ENCODE measurements at regions not wholly inside any gene's neighbourhood (a gene's known extent, or its start where the extent isn't known, plus 50 kb on each side); places are given as distances from the start of the nearest gene placed in this dataset.
"Not testable (repeated sequence)": the region's sequence is repeated elsewhere in the genome, so short reads cannot be mapped to it uniquely, and the experiment has no call there.

DNA sequence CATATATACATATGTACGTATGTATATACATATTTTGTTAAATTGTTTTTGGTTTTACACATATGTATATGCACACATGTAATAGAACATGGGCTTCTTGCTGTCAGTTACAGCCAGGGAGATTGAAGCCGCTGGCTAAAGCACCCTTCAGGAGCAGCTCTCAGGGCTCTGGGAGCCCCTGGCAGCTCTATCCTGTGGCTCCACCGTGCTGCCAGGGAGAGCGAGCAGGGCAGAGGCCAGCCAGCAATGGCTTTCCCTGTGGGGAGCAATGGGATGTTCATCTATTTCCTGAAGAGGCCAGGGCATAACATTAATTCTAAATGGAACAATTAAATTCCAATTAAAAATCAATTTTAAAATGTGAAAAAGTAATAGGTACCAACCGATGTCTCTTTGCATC, 102.9 kb downstream of the PSMG1 start:
- DNase-seq: no peak

DNA sequence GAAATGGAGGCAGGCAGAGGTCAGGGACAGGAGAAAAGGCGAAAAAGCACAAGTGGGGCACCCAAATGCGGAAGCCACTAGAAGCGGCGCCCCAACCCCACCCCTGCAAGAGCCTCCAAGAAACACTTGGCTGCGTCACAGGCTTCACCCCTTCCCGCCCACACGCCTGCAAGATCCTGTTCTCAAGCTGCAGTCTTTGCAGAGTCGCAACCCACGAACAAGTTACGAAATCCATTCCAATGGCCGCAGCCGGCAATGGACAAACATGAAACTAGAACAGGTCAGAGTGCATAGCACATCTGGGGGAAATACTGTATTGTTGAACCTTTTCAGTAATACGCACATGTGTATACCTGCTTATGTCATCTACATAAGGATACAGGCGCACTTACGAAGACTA, 103.6 kb downstream of the PSMG1 start:
- no peak for DNase-seq

DNA sequence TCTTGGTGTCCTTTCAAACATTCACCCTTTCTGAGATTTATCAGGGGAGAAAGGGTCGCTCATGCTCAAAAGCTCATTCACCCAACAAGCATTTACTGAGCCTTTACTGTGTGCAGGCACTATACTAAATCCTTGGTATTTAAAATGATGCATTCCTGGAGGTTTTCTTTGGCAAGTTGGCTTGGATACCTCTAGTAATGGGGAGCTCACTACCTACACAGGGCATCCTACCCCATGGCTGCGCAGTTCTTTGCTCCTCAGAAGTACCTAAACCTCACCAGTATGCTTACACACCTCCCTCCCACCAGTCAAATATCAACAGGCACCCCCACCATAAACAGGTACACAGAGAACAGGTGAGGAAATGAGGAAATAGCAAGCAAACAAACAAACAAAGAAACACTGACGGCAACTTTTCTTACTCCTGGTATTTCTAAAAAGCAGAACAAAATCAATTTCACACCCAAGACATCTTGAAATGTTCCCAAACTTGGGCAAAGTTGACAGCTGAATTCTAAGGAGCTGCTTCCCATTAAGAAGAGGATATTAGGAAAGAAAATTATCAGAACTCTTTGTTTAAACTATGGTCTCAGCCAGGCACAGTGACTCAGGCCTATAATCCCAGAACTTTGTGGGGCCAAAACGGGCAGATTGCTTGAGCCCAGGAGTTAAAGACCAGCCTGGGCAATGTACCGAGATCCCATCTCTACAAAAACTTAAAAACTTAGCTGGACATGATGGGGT, 104.8 kb downstream of the PSMG1 start:
- DNase-seq: no peak

DNA sequence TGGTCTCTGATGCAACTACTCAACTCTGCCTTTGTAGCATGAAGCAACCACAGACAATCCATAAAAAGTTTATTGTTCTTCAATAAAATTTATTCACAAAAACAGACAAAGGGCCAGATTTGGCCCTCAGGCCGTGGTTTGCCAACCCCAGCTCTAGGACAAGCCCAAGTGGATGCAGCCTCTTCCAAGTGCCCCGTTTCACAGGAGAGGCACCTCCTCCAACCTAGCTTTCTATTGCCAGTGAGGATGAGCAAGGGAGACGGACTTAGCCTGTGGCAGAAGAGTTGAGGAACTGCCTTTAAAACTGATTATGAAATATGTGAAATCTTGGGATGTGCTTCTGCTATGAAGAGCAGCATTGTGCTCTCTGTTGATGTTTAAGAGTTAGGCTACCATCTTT, 105.4 kb downstream of the PSMG1 start:
- no peak for DNase-seq

DNA sequence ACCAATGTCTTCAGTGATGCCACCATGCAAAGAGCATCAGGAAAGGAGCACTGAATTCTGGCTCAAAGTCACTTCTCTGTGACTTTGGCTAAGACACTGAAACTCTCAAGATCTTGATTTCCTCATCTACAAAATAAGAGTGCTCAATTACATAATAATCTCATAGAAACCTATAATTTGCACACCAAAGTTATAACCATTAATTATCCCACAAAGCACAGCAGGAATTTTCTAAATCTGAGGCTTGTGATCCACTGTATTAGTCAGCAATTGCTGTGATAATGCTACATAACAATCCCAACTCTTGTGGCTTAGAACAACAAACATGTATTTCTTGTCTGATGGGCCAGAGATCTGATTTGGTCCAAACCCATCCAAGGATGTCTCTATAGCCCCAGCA, 108.7 kb downstream of the PSMG1 start:
- DNase-seq: no peak

DNA sequence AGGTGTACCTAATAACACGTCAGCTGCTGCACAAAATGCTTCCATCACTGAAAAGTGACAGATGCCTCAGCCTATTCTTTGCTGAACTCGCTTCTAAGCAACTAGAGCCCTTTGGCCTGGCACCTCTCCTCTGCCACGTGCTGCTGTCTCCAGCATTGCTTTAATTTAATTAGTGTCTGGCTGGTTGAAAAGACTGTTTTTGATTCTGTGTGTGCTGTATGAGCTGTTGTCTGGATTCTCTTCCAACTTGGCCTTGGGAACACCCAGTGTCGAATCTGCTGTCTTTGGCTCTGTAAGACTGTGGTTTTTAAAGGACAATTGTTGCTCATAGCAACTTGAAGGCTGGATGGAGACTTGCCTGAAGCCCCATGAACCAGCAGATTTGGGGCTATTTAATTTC, 109.5 kb downstream of the PSMG1 start:
- no peak for DNase-seq

DNA sequence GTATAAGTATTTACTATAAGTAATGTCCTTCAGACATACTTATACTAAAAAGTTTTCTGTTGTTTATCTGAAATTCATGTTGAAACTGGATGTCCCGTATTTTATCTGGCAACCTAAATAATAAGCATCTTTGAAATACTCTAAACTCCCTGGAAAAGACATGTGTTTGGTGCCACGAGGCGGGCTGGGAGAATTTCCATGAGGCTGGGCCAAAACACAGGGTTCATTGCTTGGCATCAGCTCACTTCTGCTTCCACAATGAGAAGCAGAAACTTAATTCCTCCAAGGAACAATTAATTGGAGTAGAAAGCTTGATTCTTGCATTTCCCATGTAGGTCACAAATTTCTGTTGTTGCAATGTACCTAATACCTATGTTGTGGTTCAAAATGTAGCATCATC, 110.2 kb downstream of the PSMG1 start:
- no peak for DNase-seq

DNA sequence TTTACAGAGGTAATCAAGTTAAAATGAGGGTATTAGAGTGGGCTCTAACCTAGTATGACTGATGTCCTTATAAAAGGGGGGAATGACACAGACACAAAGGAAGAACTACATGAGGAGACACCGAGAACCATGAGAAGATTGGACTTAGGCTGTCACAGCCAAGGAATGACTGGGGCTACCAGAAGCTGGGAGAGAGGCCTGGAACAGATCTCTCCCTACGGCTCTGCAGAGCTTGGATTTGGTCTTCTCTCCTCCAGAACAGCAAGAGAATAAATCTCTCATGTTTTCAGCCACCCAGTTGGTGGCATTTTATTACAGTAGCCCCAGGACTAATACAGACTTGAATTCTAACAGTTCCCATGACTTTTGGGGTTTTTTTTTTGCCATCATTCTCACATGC, 110.8 kb downstream of the PSMG1 start:
- no peak for DNase-seq

DNA sequence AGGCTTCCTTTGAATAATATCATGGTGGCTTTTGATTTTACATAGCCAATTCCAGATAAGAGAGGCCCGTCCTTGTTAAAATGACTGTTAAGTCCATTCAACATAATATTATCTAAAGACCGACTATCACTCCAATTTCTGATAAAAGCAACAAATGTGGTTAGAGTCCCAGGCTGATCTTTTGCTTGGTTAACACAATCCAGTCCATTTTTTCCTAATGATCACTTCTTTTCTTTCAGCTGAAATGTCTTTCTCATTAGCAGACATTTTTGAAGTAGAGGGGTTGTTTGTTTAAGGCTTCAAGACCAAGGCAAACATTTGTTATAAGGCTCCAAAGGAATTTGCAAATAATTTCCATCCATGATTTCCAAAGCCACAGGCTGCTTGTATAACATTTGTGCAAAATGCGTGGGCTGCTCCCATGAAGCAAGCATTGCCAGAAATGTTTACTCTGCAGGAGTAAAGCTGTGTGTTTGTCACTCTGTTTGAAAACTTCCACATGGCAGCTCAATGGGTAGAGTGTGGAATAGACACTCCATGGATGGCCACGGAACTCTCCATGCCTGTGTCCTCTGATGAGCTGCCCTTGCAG, 111.5 kb downstream of the PSMG1 start:
- DNase-seq: no peak

DNA sequence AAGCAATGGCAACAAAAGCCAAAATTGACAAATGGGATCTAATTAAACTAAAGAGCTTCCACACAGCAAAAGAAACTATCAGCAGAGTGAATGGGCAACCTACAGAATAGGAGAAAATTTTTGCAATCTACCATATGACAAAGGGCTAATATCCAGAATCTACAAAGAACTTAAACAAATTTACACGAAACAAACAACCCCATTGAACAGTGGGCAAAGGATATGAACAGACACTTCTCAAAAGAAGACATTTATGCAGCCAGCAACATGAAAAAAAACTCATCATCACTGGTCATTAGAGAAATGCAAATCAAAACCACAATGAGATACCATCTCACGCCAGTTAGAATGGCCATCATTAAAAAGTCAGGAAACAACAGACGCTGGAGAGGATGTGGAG, 113.4 kb downstream of the PSMG1 start:
- DNase-seq: not testable (repeated sequence)

DNA sequence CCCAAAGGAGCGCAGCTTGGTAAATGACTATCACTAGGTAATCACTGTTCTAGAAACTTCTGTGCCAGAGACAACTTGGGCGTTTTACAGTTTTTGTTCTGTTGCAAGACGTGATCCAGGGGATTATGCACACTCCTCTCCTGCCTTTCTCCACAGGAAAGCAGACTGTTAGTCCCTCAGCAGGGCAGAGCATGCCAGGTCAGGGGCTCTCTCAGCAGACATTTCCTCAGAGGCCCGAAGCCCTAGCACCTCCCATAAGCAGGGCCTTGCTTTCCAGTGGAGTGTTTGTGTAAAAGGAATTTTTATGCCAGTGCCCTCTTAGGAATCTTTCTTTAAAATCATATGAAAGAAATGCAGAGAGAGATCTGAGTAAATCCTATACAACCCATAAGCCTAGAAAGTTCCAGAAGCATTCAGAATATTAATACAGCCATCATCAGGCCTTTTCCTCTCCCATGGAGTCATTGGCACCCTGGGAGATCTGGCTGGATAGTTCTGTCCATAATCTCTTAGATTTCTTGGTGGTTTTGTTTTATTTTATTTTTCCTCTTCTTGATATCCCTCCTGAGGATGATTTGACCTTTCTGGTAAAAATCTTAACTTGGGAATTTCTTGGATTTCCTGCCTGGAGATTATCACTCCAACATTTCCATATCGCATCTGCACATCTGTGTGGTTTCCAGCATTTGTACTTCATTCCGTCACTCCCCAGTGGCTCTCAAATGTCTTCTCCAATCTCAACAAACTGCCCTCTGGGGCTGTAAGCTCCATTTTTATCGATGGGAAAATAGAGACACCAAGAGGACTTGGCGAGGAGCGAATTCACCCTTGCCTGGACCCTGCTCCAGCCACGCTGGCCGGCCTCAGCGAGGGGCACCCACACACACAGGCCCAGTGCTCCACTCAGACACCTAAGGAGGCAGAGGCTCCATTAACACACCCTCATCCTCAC, 116.1 kb downstream of the PSMG1 start:
- no peak for DNase-seq

DNA sequence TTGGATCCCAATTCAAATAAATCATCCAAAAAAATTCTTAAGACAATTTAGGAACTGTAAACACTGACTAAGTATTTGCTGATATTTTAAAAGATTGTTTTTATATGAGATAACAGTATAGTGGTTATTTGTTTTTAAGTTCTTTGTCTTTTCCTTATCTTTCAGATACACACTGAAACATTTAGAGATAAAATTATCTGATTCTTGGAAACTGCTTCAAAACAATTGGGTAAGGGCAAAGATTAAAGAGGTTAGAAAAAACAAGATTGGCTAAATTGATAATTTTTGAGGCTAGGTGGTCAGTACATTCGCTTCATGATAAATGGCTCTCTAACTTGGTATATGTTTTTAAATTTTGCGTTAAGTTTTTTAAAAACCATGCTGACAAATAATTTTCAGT, 117.3 kb downstream of the PSMG1 start:
- no peak for DNase-seq

DNA sequence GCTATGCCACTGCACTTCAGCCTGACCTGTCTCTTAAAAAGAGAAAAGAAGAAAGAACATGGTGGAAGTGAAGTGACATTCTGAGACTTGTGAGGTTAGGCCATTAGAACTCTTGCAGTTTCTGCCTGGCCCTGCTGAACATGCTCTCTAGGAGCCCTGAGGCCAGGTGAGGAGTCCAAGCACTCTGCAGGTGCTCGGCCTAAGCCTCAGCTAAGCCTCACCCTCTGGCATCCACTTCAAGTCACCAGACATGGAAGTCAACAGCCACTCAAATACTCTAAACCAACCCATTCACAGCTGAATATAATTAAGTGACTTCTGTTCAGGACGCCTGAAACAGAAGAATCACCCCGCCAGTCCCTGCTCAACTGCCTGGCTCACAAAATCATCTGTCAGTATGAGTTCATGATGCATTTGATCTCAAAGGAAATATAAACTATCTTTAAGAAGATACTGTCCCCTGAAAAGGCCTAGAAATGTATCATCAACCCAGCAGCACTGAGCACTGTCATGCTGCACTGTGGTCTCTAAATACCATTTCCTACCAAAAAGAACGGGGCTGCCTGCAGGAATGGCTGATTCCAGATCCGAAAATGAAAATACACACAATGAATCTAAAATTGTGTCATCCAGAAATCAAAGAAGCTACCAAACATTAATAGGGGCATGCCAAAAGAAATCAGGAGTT, 118.8 kb downstream of the PSMG1 start:
- no peak for DNase-seq

DNA sequence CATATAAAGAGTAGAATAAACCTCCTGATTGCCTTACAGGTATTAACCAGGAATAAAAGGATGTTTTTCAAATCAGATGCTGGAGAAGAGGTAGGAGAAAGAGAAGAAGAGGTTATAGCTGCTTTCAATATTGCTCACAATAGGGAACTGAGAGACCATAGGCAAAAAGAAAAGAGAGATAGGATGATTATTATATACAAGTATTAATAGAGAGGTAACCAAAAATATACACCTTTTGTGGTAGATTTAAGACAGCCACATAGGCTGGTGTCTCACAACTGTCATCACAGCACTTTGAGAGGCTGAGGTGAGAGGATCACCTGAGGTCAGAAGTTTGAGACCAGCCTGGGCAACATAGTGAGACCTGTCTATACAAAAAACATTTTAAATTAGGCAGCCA, 119.7 kb downstream of the PSMG1 start:
- no peak for DNase-seq

DNA sequence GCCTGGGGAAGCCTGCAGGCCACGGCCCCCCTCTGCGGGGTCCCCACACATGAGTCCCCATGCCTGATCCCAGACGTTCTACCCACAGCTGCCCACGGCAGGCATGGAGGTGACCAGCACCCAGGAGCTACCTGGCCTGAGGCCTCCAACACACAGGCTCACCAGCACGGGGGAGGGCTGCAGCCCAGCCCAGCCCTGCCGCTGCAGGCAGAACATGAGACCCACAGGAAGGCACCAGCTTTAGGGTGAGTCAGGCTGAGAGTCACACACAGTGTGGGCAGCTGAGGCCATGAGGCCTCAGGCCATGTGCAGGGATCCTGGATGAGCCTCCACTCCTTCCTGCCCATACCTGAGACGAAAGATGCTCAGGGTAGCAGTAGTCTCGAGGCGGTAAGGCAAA, 121.1 kb downstream of the PSMG1 start:
- DNase-seq: no peak

DNA sequence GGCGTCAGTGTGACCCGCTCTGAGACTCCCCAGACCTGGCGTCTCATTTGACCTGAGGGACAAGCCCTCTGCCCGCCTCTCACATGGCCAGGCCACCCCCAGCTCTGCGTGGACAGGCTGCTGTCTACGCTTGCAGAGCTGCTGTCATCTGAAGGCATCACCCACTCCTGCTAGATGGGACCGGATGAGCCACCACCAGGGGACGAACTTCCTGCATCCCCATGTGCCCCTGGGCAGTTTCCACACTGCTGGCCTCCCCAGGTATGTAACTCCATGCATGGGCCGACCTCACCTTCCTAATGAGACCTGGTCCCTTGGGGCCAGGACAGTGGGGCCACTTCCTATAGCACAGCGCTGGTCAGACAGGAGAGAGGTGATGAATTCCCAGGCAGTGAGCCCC, 121.5 kb downstream of the PSMG1 start:
- no peak for DNase-seq

DNA sequence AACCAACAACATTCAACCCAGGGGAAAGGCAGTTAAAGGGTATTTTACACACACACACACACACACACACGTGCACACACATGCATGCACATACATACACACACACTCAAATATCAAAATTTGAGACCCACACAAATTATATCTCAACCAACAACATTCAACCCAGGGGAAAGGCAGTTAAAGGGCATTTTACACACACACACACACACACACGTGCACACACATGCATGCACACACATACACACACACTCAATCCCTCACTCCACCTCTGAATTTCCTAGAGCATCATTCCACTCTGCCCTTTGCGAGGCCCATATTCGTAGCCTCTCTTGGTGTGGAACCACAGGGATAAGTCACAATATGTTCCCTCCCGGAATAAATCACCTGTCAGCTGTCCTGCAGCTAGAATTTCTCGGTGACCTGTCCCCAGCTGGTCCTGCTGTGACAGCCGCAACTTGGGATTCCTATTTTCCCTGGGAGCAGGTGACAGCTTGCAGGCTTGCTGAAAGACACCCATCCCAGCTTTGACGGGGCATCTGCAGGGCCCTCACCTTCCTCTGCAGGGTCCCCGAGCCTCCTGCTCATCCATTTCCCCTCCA, 122.7 kb downstream of the PSMG1 start:
- no peak for DNase-seq

DNA sequence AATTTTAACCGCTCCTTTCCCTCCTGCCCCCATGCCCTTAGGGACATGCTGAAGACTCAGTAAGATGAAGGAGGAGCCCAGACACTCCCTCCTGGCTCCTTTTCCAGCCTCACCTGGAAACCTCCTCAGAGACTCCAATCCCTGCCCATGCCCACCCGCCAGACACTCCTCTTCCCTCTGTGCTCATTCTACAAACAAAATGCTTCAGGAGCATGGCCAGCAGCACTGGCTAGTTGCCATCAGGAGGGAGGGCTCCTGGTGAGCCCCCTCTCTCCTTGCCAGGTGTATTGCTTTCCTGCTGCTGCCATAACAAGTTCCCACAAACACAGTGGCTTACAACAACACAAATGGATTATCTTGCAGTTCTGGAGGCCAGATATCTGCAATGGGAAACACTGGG, 126.1 kb downstream of the PSMG1 start:
- DNase-seq: no peak

DNA sequence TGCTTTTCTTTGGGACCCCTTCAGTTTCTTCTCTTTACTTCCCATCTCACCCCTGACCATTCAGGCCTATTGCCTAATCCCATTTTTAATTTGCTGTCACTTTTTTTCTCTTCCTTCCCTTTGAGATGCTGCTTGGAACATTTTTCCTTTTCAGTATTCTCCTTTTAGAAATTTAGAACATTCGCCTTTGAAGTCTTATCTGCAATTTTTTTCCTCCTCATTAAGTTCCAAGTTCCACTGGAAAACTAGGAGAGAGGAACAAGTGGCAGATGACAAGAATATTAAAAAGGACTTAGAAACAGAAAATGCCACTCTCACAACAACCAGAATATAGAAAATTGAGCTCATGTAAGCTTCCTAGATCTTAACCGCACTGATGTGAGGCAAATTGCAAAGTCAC, 126.6 kb downstream of the PSMG1 start:
- DNase-seq: no peak

DNA sequence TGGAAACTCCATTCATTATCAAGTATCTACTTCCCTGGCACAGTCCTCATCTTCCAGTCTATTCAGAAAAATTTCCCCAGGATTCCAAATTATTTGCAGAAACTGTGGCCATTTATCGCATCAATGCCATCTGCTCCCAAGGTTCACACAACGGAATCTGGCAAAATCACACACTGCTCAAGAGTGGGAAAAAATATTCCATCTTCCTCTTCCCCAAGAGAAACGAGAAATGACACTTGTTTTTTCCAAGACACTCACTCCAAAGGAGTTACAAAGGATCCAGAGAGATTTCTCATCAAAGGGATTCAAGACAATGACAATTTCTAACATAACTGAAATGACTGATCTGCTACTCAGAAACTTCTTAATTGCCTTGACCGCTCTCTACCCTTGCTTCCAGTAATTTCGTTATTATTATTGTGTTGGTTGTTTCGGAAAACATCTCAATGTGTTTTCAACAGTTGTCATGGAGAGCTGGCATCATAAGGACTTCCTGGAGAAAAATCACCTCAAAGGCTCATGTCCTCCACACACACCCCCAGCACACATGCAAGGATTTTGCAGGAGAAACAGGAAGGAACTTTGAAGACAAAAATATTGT, 128.0 kb downstream of the PSMG1 start:
- DNase-seq: no peak

DNA sequence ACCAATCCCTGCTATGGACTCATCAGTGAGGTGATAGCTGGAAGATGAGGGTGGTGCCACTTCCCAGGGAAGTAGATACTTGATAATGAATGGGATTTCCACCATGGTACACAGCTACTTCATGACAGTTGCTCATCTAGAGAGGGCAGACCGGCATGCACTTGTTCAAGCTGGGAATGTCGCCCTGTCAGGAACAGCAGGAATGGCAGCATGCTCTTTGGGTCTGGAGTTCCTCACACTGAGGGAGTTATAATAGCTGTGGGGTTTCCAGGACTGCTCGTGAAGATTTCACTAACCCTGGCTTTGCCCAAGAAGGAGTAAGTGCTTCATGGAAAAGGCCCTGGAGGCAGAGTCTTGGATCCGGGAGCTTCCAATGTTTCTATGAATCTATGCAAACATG, 129.2 kb downstream of the PSMG1 start:
- DNase-seq: no peak

DNA sequence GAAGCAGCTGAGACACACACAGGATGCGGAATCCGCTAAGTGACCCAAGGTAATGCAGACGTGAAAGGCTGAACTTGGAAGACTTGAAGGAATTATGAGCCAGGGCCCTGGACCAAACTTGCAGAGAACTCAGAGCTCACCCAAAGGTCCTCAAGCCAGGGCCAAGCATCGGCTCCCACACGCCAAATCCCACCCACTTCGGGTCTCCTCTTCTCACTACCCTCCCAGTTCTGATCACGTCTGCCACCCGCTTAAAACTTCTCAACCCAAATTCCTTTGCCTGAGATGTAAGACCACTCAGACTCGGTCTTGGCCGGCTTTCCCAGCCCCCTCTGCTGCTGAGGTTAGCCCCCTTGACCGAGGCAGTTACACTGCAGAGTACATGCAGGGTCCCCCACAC, 130.1 kb downstream of the PSMG1 start:
- DNase-seq: no peak

DNA sequence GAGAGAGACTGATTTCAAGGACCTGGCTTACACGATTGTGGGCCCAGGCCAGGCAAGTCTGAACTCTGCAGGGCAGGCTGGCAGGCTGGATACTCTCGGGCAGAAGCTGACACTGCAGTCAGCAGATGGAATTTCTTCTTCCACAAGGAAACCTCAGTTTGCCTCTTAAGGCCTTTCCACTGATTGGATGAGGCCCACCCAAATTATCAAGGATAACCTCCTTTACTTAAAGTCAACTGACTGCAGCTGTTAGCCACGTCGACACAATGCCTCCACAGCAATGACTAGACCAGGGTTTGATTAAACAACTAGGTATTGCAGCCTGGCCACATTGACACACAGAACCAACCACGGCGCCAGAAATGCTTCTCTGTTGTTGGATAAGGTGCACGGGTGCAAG, 130.5 kb downstream of the PSMG1 start:
- DNase-seq: no peak
